ENCODE measurements at regions not wholly inside any gene's neighbourhood (a gene's known extent, or its start where the extent isn't known, plus 50 kb on each side); places are given as distances from the start of the nearest gene placed in this dataset.
"Not testable (repeated sequence)": the region's sequence is repeated elsewhere in the genome, so short reads cannot be mapped to it uniquely, and the experiment has no call there.

- DNase-seq, result no peak
Measured at GRCh38 chr2:14994721-14995120, 362.2 kb downstream of the LRATD1 start.

GRCh38 chr2:14996351-14997014, 364.0 kb downstream of the LRATD1 start:
- no peak for DNase-seq

GRCh38 chr2:14998546-14998945, 366.0 kb downstream of the LRATD1 start:
- DNase-seq, result no peak

GRCh38 chr2:14999114-14999661, 366.7 kb downstream of the LRATD1 start:
- no peak for DNase-seq

GRCh38 chr2:15002519-15002918, 370.0 kb downstream of the LRATD1 start:
- DNase-seq, result not testable (repeated sequence)

GRCh38 chr2:15006667-15007066, 374.1 kb downstream of the LRATD1 start:
- DNase-seq, result no peak

- no peak for DNase-seq
Measured at GRCh38 chr2:15009681-15010080, 377.2 kb downstream of the LRATD1 start.

- no peak for DNase-seq
Measured at GRCh38 chr2:15010346-15010745, 377.8 kb downstream of the LRATD1 start.

GRCh38 chr2:15018814-15019213, 386.3 kb downstream of the LRATD1 start:
- no peak for DNase-seq

- no peak for DNase-seq
Measured at GRCh38 chr2:15023221-15023620, 390.7 kb downstream of the LRATD1 start.

GRCh38 chr2:15028406-15028805, 395.9 kb downstream of the LRATD1 start:
- no peak for DNase-seq

- DNase-seq, result no peak
Measured at GRCh38 chr2:15031745-15032240, 399.3 kb downstream of the LRATD1 start.

- no peak for DNase-seq
Measured at GRCh38 chr2:15034246-15034645, 401.7 kb downstream of the LRATD1 start.

- no peak for DNase-seq
Measured at GRCh38 chr2:15034860-15035259, 402.3 kb downstream of the LRATD1 start.

GRCh38 chr2:15038366-15039364, 406.1 kb downstream of the LRATD1 start:
- no peak for DNase-seq

GRCh38 chr2:15040429-15041084, 408.0 kb downstream of the LRATD1 start:
- no peak for DNase-seq

- DNase-seq, result no peak
Measured at GRCh38 chr2:15041429-15041837, 408.9 kb downstream of the LRATD1 start.

GRCh38 chr2:15042801-15043217, 410.3 kb downstream of the LRATD1 start:
- no peak for DNase-seq

- DNase-seq, result no peak
Measured at GRCh38 chr2:15043336-15044058, 411.0 kb downstream of the LRATD1 start.

- no peak for DNase-seq
Measured at GRCh38 chr2:15045054-15045453, 412.5 kb downstream of the LRATD1 start.

- DNase-seq, result no peak
Measured at GRCh38 chr2:15047184-15047583, 414.7 kb downstream of the LRATD1 start.

GRCh38 chr2:15048000-15048399, 415.5 kb downstream of the LRATD1 start:
- DNase-seq, result no peak

Data from T-helper 9 cell (primary cell).